GM12891 (cell line): ENCODE measurements at regions not wholly inside any gene's neighbourhood (a gene's known extent, or its start where the extent isn't known, plus 50 kb on each side); places are given as distances from the start of the nearest gene placed in this dataset.

Experiments used
- POLR2A ChIP-seq: IDR thresholded peaks from 2 replicates; pipeline ENCODE4 v1.6.1; 2011; ENCODE audit warnings: low read depth, low read length, control low read depth
- SPI1 ChIP-seq: IDR thresholded peaks from 2 replicates; pipeline ENCODE4 v1.6.1; 2011; ENCODE audit warnings: low read depth, low read length, control low read depth

- TF ChIP-seq SPI1 (no peak), POLR2A (no peak)
These were observed 52.3 kb upstream of the SIM2 start for GRCh38 chr21:36646645-36647044.
